ENCODE measurements at regions not wholly inside any gene's neighbourhood (a gene's known extent, or its start where the extent isn't known, plus 50 kb on each side); places are given as distances from the start of the nearest gene placed in this dataset.

DNA sequence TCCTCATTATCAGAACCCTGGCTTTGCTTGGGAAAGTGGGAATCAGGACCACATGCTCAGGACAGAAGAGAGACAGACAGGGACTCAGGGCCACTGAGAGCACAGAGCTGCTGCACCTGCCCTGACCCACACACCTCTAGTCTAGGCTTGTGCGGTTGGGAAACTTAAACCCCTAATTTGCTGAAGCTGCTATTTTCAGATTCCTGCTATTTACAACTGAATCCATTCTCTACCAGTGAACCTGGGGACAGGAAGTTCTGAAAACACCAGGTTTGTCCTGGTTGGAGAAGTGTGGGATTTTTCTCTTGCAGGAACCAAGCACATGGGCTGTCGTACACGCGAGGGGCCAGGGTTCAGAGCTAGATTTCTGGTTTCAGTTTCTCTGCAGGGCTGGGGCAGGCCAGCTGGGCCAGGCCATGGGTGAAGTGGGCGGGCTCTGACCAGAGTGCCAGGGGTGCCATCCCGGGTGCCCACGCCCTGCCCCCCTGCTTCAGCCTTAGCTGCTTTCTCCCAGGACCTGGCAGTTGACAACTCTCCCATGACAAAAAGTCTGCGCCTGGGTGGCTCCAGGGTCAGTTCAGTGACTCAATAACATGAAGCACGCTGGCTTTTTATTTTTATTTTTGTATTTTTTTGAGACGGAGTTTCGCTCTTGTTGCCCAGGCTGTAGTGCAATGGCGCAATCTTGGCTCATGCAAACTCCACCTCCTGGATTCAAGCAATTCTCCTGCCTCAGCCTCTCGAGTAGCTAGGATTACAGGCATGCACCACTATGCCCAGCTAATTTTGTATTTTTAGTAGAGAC lies 51.3 kb upstream of the SLC1A4 start:
- POLR2A ChIA-PET (ENCODE audit: partially characterized antibody): no interaction called here
- peaks cover 10% of the 10 kb centered on the region for H3K4me1 ChIP-seq (ENCODE audit: insufficient read depth, low read length)
- CTCF ChIA-PET (ENCODE audit: partially characterized antibody): interaction anchor here (0.7 to 1.5 kb wide), 4 partner anchors 18 to 23 kb away, joined by 3 to 7 read pairs (median 4); no protein-coding TSS in a partner anchor
- intact Hi-C loops (cut with micrococcal nuclease): no loop called here
- Mint-ChIP-seq H3K27me3 (no peaks in the 10 kb centered on the region), H3K4me3 (no peak overlapping the region), H3K36me3 (no peaks in the 10 kb centered on the region), H3K27ac (no peak overlapping the region), H3K9me3 (peaks cover 0 to 2% (median 0%) of the 10 kb centered on the region in 8 donors), H3K4me1 (peaks cover 12 to 21% (median 17%) of the 10 kb centered on the region in 4 donors)
- no peaks in the 10 kb centered on the region for H3K9me3 ChIP-seq (ENCODE audit: control insufficient read depth in 1 of 2, low read length in 2 of 2)
- DNase-seq: no peak
- H3K27me3 ChIP-seq (ENCODE audit: insufficient read depth, low read length): no peaks in the 10 kb centered on the region
- no peak overlapping the region for H3K4me3 ChIP-seq (ENCODE audit: low read length in 2 of 2)
- H3K36me3 ChIP-seq (ENCODE audit: insufficient read depth, low read length): no peaks in the 10 kb centered on the region
- H3K27ac ChIP-seq (ENCODE audit: low read depth, low read length): no peak overlapping the region

DNA sequence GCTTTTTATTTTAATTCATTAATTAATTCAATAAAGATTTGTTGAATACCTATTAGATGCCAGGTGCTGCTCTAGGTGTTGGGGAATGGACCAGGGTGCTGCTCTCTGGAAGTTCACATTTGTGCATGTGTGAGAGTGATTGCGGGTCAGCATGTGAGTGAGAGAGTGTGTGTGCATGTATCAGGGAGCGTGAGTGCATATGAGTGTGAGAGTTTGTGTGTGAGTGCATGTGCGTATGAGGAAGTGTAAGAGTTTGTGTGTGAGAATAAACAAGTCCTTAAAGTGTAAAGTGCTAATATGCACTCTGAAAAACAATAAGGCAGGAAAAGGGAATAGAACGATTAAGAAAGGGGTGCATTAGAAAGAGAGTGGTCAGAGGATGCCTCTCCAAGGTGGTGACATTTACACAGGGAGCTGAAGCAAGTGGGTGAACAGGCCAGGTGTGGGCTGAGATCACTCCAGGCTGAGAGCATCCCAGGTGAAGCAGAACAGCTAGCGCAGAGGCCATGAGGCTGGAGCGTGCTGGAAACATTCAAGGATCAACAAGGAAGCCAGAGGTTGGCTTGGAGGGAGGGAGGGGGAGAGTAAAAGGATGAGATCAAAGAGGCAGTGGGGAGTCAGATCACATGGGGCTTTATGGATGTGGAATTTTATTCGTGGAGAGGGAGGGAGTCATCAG lies 50.5 kb upstream of the SLC1A4 start:
- Mint-ChIP-seq H3K27ac (peak overlapping the region in 1 of 7 donors; percentile 13), H3K9me3 (peaks cover 0 to 2% (median 0%) of the 10 kb centered on the region in 8 donors), H3K4me3 (peak overlapping the region in 3 of 8 donors; percentile 2 to 49 (median 37)), H3K27me3 (no peaks in the 10 kb centered on the region), H3K36me3 (no peaks in the 10 kb centered on the region), H3K4me1 (peaks cover 12 to 21% (median 17%) of the 10 kb centered on the region in 4 donors)
- Histone ChIP-seq H3K4me3 (ENCODE audit: low read length in 2 of 2) (no peak overlapping the region), H3K27me3 (ENCODE audit: insufficient read depth, low read length) (no peaks in the 10 kb centered on the region), H3K4me1 (ENCODE audit: insufficient read depth, low read length) (peaks cover 10% of the 10 kb centered on the region), H3K9me3 (ENCODE audit: control insufficient read depth in 1 of 2, low read length in 2 of 2) (no peaks in the 10 kb centered on the region), H3K36me3 (ENCODE audit: insufficient read depth, low read length) (no peaks in the 10 kb centered on the region), H3K27ac (ENCODE audit: low read depth, low read length) (no peak overlapping the region)
- POLR2A ChIA-PET (ENCODE audit: partially characterized antibody): no interaction called here
- CTCF ChIA-PET (ENCODE audit: partially characterized antibody): interaction anchor here (0.7 to 1.5 kb wide), 2 partner anchors 19 to 23 kb away, joined by 3 to 7 read pairs; no protein-coding TSS in a partner anchor
- intact Hi-C loops (cut with micrococcal nuclease): no loop called here
- DNase-seq: no peak

DNA sequence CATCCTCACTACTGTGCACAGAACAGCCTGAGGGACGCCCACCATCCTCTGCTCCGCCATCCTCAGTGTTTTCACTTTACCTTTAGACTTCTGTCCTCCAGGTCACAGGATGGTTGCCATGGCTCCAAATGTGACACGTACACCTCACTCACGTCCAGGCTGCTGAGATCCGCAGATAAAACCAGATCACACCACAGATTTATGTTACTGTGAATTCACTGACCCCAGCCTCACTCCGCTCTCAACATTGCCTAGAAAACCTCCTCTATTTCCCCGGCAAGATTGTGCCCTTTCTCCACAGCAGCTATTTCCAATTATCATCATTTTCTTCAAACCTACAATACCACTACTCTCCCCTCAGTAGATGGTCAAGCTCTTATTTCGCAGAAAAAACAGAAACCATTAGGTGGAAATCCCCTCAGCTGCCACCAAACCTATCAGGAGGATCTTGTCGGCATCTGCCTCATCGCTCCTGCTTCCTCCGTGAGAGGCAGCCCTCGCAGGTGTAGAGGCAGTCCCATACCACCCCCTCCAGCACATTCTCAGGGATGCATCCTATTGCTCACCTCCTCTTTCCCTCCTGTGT lies 49.8 kb upstream of the SLC1A4 start:
- Histone ChIP-seq H3K9me3 (ENCODE audit: control insufficient read depth in 1 of 2, low read length in 2 of 2) (no peaks in the 10 kb centered on the region), H3K4me1 (ENCODE audit: insufficient read depth, low read length) (peaks cover 10% of the 10 kb centered on the region), H3K36me3 (ENCODE audit: insufficient read depth, low read length) (no peaks in the 10 kb centered on the region), H3K27ac (ENCODE audit: low read depth, low read length) (no peak overlapping the region), H3K27me3 (ENCODE audit: insufficient read depth, low read length) (no peaks in the 10 kb centered on the region), H3K4me3 (ENCODE audit: low read length in 2 of 2) (no peak overlapping the region)
- Mint-ChIP-seq H3K27ac (peak overlapping the region in 1 of 7 donors; percentile 6), H3K4me1 (peaks cover 12 to 24% (median 20%) of the 10 kb centered on the region in 4 donors), H3K4me3 (peak overlapping the region in 6 of 8 donors; percentile 6 to 49 (median 19)), H3K9me3 (peaks cover 0 to 2% (median 0%) of the 10 kb centered on the region in 8 donors), H3K36me3 (no peaks in the 10 kb centered on the region), H3K27me3 (no peaks in the 10 kb centered on the region)
- CTCF ChIA-PET (ENCODE audit: partially characterized antibody): no interaction called here
- DNase-seq: no peak
- intact Hi-C loops (cut with micrococcal nuclease): no loop called here
- POLR2A ChIA-PET (ENCODE audit: partially characterized antibody): no interaction called here
